ENCODE measurements at regions not wholly inside any gene's neighbourhood (a gene's known extent, or its start where the extent isn't known, plus 50 kb on each side); places are given as distances from the start of the nearest gene placed in this dataset.

- TF ChIP-seq EZH2 (IDR thresholded peaks at IDR 0.05) (no peak), CTCF (IDR thresholded peaks at IDR 0.05) (no peak), EZH2phosphoT487 (IDR thresholded peaks at IDR 0.05) (no peak)
Measured at GRCh38 chr18:40523287-40523686, 1431.7 kb upstream of the PIK3C3 start.
